GM23338 (cell line): ENCODE measurements at regions not wholly inside any gene's neighbourhood (a gene's known extent, or its start where the extent isn't known, plus 50 kb on each side); places are given as distances from the start of the nearest gene placed in this dataset.

Experiments used
- CREB1 ChIP-seq: fragments of 250-450 bp; sonication (Bioruptor Pico); IDR thresholded peaks from 2 replicates; pipeline ENCODE4 v1.5.0; 2020; ENCODE audit warnings: low read depth, mild to moderate bottlenecking, moderate library complexity
- CTCF ChIP-seq, 2 experiments: fragments of 200-600 bp in 1 of 2; sonication (generic) in 1 of 2; conservative IDR thresholded peaks; 2 replicates each; pipeline versions ENCODE4 v1.5.1 to v1.6.1; 2016 to 2017; ENCODE audit warnings: antibody characterized with exemption in 2 of 2, low read depth in 2 of 2, mild to moderate bottlenecking in 2 of 2, moderate library complexity in 1 of 2
- EZH2phosphoT487 ChIP-seq: fragments of 200-600 bp; sonication (generic); IDR thresholded peaks from one replicate; pipeline ENCODE4 v1.8.1; 2018; ENCODE audit warnings: antibody characterized with exemption; ENCODE audit not compliant: unreplicated experiment
- JUNB ChIP-seq: IDR thresholded peaks from one replicate; pipeline ENCODE4 v1.6.1; 2016; ENCODE audit warnings: antibody characterized with exemption; ENCODE audit not compliant: unreplicated experiment
- POLR2AphosphoS5 ChIP-seq: IDR thresholded peaks from 2 replicates; pipeline ENCODE4 v1.6.1; 2016; ENCODE audit warnings: antibody characterized with exemption, low read depth
- REST ChIP-seq: IDR thresholded peaks from one replicate; pipeline ENCODE4 v1.6.1; 2018; ENCODE audit warnings: antibody characterized with exemption; ENCODE audit not compliant: unreplicated experiment
- STAT1 ChIP-seq: IDR thresholded peaks from one replicate; pipeline ENCODE4 v1.6.1; 2016; ENCODE audit warnings: antibody characterized with exemption; ENCODE audit not compliant: unreplicated experiment
- ZNF114 ChIP-seq: fragments of 250-450 bp; sonication (Bioruptor Pico); IDR thresholded peaks from 2 replicates; pipeline ENCODE4 v1.5.0; 2020; ENCODE audit warnings: mild to moderate bottlenecking, moderate library complexity

GRCh38 chr7:33702514-33703054 lies 202.8 kb upstream of the BMPER start:
- TF ChIP-seq ZNF114 (no peak), JUNB (no peak), STAT1 (no peak), CTCF (conservative IDR thresholded peaks at IDR 0.05; ENCODE audit: low read depth in 2 of 2) (no peak), EZH2phosphoT487 (no peak), POLR2AphosphoS5 (no peak), REST (no peak), CREB1 (CRISPR knock-in tag) (no peak)
